Smooth muscle cell (in vitro differentiated cells): ENCODE measurements at regions not wholly inside any gene's neighbourhood (a gene's known extent, or its start where the extent isn't known, plus 50 kb on each side); places are given as distances from the start of the nearest gene placed in this dataset.
A peak's percentile ranks its signal among the peaks of the same experiment; 100 is the strongest.

ENCODE experiments used
- DNase-seq: peaks from one replicate; lab custom pipeline; 2025; ENCODE audit not compliant: unreplicated experiment; lab: John Stamatoyannopoulos, UW
- H2AFZ ChIP-seq: fragments of 200-600 bp; sonication (generic); 2 replicates; pipeline ENCODE4 v1.6.0; 2016; ENCODE audit warnings: antibody characterized with exemption, low read depth, mild to moderate bottlenecking
- H3F3A ChIP-seq: fragments of 200-600 bp; sonication (generic); 2 replicates; pipeline ENCODE4 v1.6.0; 2017; ENCODE audit warnings: antibody characterized with exemption, low read depth
- H3K27ac ChIP-seq: fragments of 200-600 bp; sonication (generic); 2 replicates; pipeline ENCODE4 v1.5.1; 2016; ENCODE audit warnings: low read depth, mild to moderate bottlenecking
- H3K27me3 ChIP-seq: fragments of 200-600 bp; sonication (generic); 2 replicates; pipeline ENCODE4 v1.6.1; 2016; ENCODE audit warnings: low read depth, mild to moderate bottlenecking
- H3K36me3 ChIP-seq: fragments of 200-600 bp; sonication (generic); 2 replicates; pipeline ENCODE4 v1.5.1; 2016; ENCODE audit warnings: low read depth
- H3K4me1 ChIP-seq: fragments of 200-600 bp; sonication (generic); 2 replicates; pipeline ENCODE4 v1.5.1; 2016; ENCODE audit warnings: low read depth
- H3K4me2 ChIP-seq: fragments of 200-600 bp; sonication (generic); 2 replicates; pipeline ENCODE4 v1.6.0; 2016; ENCODE audit warnings: mild to moderate bottlenecking
- H3K4me3 ChIP-seq: fragments of 200-600 bp; sonication (generic); 2 replicates; pipeline ENCODE4 v1.5.1; 2016; ENCODE audit warnings: mild to moderate bottlenecking
- H3K79me2 ChIP-seq: fragments of 200-600 bp; sonication (generic); 2 replicates; pipeline ENCODE4 v1.6.0; 2016; ENCODE audit warnings: low read depth, mild to moderate bottlenecking
- H3K9ac ChIP-seq: fragments of 200-600 bp; sonication (generic); 2 replicates; pipeline ENCODE4 v1.6.0; 2016; ENCODE audit warnings: low read depth
- H3K9me3 ChIP-seq: fragments of 200-600 bp; sonication (generic); replicated peaks from 2 replicates; pipeline ENCODE4 v1.5.1; 2016; ENCODE audit warnings: low read depth
- H4K20me1 ChIP-seq: fragments of 200-600 bp; sonication (generic); 2 replicates; pipeline ENCODE4 v1.6.0; 2016; ENCODE audit warnings: low read depth
- CTCF ChIP-seq: fragments of 200-600 bp; sonication (generic); IDR thresholded peaks from 2 replicates; pipeline ENCODE4 v1.5.1; 2017; ENCODE audit warnings: borderline replicate concordance, mild to moderate bottlenecking, antibody characterized with exemption; ENCODE audit not compliant: insufficient read depth, poor library complexity, severe bottlenecking
- WGBS: methylation state at CpG from one replicate; pipeline ENCODE4 v1.1.7; 2016; ENCODE audit warnings: low lambda C conversion rate; 5-methylcytosine and 5-hydroxymethylcytosine counted together

- no peak overlapping the region for H3K27ac ChIP-seq
- H2AFZ ChIP-seq: no peak overlapping the region
- H3K79me2 ChIP-seq: no peaks in the 10 kb centered on the region
- no peak overlapping the region for H3K4me3 ChIP-seq
- H3K9ac ChIP-seq: no peak overlapping the region
- no peaks in the 10 kb centered on the region for H4K20me1 ChIP-seq
- WGBS: 70% methylated on average over 4 of the region's 4 CpGs
- no peaks in the 10 kb centered on the region for H3K27me3 ChIP-seq
- H3K4me2 ChIP-seq: no peak overlapping the region
- no peaks in the 10 kb centered on the region for H3K36me3 ChIP-seq
- peaks cover 9% of the 10 kb centered on the region for H3K4me1 ChIP-seq
- H3K9me3 ChIP-seq: no peaks in the 10 kb centered on the region
- H3F3A ChIP-seq: peaks cover 11% of the 10 kb centered on the region
- DNase-seq: no peak
- no peak for TF ChIP-seq CTCF
Measured at GRCh38 chr3:177824841-177825240, 627.6 kb upstream of the TBL1XR1 start.

GRCh38 chr3:177826253-177826652 lies 629.0 kb upstream of the TBL1XR1 start:
- DNase-seq: no peak
- Histone ChIP-seq H3K36me3 (no peaks in the 10 kb centered on the region), H4K20me1 (no peaks in the 10 kb centered on the region), H3K4me1 (peaks cover 9% of the 10 kb centered on the region), H2AFZ (no peak overlapping the region), H3K4me2 (no peak overlapping the region), H3K4me3 (no peak overlapping the region), H3K27me3 (no peaks in the 10 kb centered on the region), H3F3A (peaks cover 17% of the 10 kb centered on the region), H3K9me3 (no peaks in the 10 kb centered on the region), H3K27ac (no peak overlapping the region), H3K79me2 (no peaks in the 10 kb centered on the region), H3K9ac (no peak overlapping the region)
- TF ChIP-seq CTCF: no peak
- 96% methylated on average over 10 of the region's 10 CpGs for WGBS

GRCh38 chr3:177827511-177828207 lies 630.4 kb upstream of the TBL1XR1 start:
- no peak for TF ChIP-seq CTCF
- H2AFZ ChIP-seq: no peak overlapping the region
- H3K9me3 ChIP-seq: no peaks in the 10 kb centered on the region
- no peaks in the 10 kb centered on the region for H3K27me3 ChIP-seq
- H3K4me1 ChIP-seq: peaks cover 9% of the 10 kb centered on the region
- H3F3A ChIP-seq: peaks cover 17% of the 10 kb centered on the region
- no peaks in the 10 kb centered on the region for H3K36me3 ChIP-seq
- WGBS: 40% methylated on average over 5 of the region's 5 CpGs
- peak overlapping the region; percentile 3 for H3K4me2 ChIP-seq
- H3K79me2 ChIP-seq: no peaks in the 10 kb centered on the region
- H3K27ac ChIP-seq: peak overlapping the region; percentile 40
- H4K20me1 ChIP-seq: no peaks in the 10 kb centered on the region
- DNase-seq: no peak
- no peak overlapping the region for H3K9ac ChIP-seq
- no peak overlapping the region for H3K4me3 ChIP-seq

GRCh38 chr3:177828208-177828565 lies 630.9 kb upstream of the TBL1XR1 start:
- no peaks in the 10 kb centered on the region for H3K36me3 ChIP-seq
- WGBS: 27% methylated on average over 1 of the region's 1 CpG
- no peak overlapping the region for H3K4me3 ChIP-seq
- H3K79me2 ChIP-seq: no peaks in the 10 kb centered on the region
- TF ChIP-seq CTCF: no peak
- H3K9ac ChIP-seq: no peak overlapping the region
- no peaks in the 10 kb centered on the region for H3K9me3 ChIP-seq
- H4K20me1 ChIP-seq: no peaks in the 10 kb centered on the region
- H2AFZ ChIP-seq: no peak overlapping the region
- H3K4me2 ChIP-seq: no peak overlapping the region
- peaks cover 12% of the 10 kb centered on the region for H3F3A ChIP-seq
- no peak for DNase-seq
- H3K27ac ChIP-seq: peak overlapping the region; percentile 32
- peaks cover 9% of the 10 kb centered on the region for H3K4me1 ChIP-seq
- no peaks in the 10 kb centered on the region for H3K27me3 ChIP-seq
